Kasumi-1 (cell line): ENCODE measurements at regions not wholly inside any gene's neighbourhood (a gene's known extent, or its start where the extent isn't known, plus 50 kb on each side); places are given as distances from the start of the nearest gene placed in this dataset.
"Not testable (repeated sequence)": the region's sequence is repeated elsewhere in the genome, so short reads cannot be mapped to it uniquely, and the experiment has no call there.

Source experiments
- DNase-seq, 2 experiments: peaks; one replicate each; lab custom pipeline; 2025; lab: John Stamatoyannopoulos, UW

DNA sequence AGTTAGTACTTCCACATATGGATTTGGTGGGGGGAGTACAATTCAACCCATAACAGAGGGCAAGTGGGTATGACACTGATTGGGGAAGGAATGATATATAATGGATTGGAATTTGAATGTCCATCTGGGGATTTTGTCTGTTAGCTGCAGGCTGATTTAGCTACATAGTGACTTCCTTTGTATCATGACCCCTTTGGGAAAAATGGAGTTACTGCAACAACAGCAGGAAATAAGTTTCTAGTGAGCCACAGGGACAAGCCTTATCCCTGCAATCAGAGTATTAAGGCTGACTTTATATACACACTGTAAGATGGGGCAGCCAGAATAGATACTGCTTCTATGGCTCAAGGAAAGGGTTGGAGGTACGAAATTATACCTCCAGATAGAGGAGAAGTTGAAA, 404.4 kb upstream of the MEIS1 start:
- peak; percentile 4 to 10 for DNase-seq

DNA sequence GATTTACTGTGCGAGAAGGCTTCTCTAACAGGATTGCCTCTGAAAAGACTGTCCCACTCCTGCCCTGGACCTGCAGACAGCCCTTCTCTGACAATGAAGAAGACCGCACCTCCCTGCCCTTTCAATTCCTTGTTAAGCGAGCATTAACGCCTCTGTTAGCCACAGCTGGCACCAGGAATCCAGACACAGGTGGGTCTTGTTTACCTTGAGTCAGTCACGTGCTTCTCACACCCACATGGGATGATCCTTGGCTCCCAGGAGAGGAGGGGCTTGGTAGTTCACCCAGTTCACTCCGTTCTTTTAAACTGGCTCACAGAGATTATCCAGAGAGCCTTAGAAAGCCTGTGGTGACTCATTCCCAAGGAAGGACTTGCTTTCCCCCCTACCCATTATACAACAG, 410.5 kb upstream of the MEIS1 start:
- no peak for DNase-seq

DNA sequence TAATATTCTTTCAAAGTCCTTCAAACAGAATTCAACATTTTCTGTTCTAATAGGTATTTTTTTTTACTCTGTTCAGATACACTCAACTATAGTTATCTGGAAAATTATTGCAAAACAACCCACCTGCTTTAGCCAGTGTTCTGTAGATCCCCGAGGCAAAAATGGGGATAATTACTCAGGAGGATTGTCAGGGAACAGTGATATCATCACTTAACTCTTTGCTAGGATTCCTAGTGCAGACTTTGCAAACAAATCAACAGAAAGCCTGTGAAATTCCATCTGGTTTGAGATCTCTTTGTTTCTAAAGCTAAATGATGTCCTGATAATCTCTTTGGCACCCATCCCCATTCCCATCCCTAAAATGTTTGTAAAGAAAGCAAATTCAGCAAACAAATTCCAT, 413.6 kb upstream of the MEIS1 start:
- DNase-seq = no peak

- DNase-seq = no peak
Measured at GRCh38 chr2:66017763-66018162, 417.2 kb upstream of the MEIS1 start.

DNA sequence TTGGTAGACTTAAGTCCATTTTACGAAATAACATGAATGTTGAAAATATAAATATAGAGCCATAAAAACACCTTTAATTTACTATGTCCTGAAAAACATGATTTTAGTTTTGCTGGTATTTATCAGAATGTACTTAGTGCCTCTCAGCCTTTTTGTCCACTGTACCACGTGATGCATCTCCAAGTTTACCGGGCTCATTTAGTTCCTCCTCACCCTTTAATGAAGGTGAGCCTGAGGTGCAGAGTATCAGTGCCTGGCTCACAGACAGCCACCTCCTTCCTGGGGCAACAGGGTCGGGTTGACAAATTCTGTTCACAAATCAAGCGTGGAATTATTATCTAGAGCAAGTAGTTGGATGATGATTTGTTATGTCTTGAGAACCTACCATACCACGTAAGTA, 420.5 kb upstream of the MEIS1 start:
- no peak for DNase-seq

DNA sequence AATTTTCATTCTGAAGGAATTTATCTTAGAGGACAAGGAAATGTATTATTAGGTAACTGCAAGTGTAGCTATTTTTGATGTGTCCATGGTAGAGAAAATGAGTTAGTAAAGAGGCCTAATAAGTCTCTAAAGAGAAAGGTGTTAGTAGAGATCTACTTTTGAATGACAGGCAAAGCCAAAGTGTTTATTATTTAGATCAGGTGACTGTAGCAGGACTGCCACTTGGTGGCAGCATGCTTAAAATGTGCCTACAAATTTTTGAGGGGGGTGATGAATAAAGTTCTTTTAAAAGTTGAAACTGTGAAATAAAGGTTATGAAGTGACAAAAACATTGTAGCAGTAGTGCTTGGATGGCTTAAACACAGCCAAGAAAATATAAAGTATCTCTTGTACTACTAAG, 421.5 kb upstream of the MEIS1 start:
- DNase-seq = peak in 1 of 2 experiments; percentile 8

- no peak for DNase-seq
Measured at GRCh38 chr2:66003931-66004330, 431.0 kb upstream of the MEIS1 start.

GRCh38 chr2:66001538-66001937, 433.4 kb upstream of the MEIS1 start:
- DNase-seq = no peak

DNA sequence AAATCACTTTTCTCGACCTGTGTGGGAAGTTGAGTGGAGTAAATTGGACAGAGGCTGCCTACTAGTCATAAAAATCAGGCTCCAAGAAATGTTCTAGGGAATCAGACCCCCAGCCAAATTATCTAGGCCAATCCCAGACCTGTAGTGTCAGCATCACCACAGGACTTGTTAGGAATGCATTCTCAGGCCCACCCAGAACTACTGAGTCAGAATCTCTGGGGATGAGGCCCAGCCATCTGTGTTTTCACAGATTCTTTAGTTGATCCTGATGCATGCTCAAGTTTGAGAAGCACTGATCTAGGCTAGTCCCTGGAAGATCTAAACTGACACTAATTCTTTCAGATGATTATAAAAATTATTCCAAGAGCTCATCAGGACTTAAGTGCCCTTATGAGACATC, 434.0 kb upstream of the MEIS1 start:
- no peak for DNase-seq

GRCh38 chr2:65999796-66000195, 435.1 kb upstream of the MEIS1 start:
- DNase-seq = peak; percentile 33 to 44

DNA sequence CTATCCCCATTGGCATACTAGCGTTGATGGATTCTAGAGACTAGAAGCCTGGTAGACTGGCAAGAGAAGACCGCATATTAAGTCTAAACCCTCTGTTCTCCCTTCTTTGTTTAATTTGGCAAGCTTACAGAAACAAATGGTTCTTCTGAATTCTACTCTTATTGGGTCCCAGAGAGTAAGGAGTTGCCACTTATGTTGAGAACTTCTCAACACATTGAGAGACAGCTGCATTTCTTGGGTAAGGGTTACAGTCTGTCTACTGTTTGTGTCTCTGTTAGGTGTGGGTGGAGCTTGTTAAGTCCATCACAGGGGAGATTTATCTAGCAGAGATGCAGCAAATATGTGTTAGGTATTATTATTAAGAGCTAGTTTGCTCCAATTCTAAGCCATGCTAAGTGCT, 435.8 kb upstream of the MEIS1 start:
- DNase-seq = no peak

DNA sequence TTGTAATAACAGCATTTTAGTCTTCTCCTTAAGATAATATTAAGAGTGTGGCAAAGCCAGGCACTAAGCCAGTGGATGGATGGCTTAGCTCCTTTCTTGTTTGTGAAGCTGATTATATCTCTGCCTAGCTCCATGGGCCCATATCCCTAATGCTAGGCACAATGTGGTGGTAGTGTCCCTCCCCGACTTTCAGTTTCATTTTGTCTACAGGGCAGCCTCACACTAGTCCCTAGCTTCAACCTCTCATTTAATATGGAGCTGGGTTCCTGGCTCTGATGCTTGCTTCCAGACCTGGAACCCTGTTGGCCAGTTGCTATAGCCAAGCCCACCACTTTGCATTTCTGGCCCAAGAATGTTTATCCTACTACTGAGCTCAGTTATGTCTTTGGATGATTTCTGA, 437.0 kb upstream of the MEIS1 start:
- no peak for DNase-seq

- DNase-seq = no peak
Measured at GRCh38 chr2:65992198-65992554, 442.7 kb upstream of the MEIS1 start.

GRCh38 chr2:65991381-65992197, 443.3 kb upstream of the MEIS1 start:
- no peak for DNase-seq

- DNase-seq = no peak
Measured at GRCh38 chr2:65985986-65986385, 448.9 kb upstream of the MEIS1 start.

GRCh38 chr2:65980531-65980930, 454.4 kb upstream of the MEIS1 start:
- DNase-seq = no peak

- no peak for DNase-seq
Measured at GRCh38 chr2:65979446-65979845, 455.5 kb upstream of the MEIS1 start.

DNA sequence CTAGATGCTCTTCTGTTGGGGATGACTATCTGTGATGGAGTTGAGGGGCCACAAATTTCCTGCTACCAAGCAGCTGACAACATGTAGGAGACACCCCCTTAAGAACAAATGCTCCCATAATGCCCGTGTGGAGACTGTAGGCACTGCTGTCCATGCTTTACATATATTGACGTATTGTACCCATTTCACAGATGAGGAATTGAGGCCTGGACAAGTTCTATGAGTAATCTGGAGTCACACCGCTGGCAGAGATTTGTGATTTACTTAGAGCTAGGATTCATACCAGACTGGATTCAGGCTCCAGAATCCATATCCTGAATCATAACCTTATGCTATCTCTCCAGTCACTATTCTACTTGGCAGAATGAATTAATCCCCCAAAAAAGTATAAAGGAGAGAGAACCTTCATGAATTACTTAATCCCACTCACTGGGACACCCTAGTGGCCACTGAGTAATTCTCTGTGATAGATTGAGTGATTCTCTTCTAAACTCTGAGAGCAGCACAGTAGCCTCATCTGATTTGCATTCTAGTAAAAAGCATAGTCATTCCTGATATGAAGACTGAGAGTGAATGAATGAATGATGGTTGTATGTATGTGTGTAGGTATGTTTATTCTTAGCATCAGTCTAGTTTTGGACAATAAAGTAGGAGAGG, 460.7 kb upstream of the MEIS1 start:
- peak; percentile 17 to 46 for DNase-seq

DNA sequence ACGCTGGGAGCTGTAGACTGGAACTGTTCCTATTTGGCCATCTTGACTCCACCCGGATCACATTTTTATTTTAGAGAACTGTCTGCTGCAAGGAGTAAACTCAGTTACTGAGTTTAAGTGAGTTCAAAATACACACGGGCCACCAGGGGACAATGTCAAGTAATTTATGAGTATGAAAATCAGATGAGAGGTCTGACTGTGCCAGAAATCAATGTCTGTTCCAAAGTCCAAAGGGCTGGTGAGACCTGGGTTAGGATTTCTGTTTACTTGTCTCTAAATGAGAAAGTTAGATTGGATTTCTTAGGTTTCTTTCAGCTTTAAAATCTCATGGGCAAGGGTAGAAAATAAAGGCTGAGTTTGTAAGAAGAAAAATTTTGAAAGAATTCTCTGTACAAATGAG, 465.8 kb upstream of the MEIS1 start:
- no peak for DNase-seq

DNA sequence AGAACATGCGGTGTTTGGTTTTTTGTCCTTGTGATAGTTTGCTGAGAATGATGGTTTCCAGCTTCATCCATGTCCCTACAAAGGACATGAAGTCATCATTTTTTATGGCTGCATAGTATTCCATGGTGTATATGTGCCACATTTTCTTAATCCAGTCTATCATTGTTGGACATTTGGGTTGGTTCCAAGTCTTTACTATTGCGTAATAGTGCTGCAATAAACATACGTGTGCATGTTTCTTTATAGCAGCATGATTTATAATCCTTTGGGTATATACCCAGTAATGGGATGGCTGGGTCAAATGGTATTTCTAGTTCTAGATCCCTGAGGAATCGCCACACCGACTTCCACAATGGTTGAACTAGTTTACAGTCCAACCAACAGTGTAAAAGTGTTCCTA, 471.6 kb upstream of the MEIS1 start:
- not testable (repeated sequence) for DNase-seq

DNA sequence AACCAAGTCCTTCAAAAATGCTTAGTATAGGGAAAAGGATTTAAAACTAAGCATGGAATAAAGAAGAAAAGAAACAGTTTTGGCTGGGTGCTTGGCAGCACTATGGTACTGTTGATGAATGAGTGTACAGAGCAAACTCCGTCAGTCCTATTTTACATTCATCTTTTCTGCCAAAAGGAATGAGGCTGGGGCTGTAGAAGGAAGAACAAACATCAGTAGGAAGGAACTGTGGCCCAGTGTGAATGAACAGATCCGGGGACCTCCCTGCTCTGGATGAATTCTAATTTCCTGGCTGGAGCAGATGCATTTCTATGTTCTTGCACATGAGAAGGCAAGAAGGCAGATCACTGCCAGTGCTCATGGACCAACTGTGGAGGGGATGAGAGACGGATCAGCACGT, 474.0 kb upstream of the MEIS1 start:
- DNase-seq = no peak

DNA sequence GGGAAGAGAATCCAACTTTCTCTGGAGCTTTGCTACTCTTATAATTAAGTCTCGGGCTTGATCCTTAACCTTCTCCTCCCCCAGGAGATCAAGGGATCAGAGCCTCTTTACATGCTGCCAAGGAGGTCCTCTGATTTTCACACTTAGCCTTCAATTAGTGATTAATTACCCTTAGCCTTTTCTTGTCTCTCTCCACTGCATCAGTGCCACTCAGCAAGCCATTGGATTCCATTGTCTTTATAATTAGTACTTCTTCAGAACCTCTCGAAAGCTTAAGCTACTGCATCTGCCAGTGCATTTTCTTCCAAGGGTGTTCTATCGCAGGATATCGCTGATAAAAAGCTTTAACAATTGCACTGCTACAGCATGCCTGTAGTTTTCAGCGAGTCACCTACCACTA, 477.0 kb upstream of the MEIS1 start:
- no peak for DNase-seq

DNA sequence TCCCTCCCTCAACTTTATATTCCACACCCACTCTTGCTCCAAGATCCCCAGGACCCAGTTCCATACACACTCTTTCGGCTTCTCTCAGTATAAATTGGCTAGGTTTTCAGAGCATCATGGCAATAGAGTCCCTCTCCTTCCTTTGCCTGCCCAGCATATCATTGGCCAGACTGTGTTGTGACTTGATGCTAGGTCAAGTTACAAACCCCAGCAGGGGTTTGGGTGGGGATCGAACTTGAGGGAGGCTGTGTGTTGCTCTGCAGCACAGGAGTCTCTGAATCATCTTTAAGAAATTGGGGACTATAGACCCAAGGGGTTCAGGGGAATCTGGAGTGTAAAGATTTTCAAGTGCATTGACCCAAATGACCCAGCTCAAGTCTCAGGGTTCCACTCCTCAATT, 477.5 kb upstream of the MEIS1 start:
- no peak for DNase-seq

DNA sequence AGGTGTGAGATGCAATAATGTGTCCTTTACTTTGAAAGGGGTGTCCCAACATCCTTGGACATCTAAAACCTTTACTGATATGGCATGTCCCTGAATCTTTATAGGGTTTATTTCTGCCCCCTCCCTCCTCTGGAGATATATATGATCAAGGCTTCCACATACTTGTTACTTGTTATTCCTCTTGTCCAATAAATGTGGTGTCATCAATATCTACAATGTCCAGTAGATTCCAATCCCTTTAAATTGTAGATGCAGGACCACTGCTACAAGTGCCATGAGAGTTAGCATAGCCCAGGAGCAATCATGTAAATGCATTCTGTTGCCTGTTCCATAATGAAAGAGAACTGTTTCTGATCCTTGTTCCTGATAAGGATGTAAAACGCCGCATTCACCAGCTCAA, 479.7 kb upstream of the MEIS1 start:
- DNase-seq = no peak
